ENCODE measurements at regions not wholly inside any gene's neighbourhood (a gene's known extent, or its start where the extent isn't known, plus 50 kb on each side); places are given as distances from the start of the nearest gene placed in this dataset.
"Not testable (repeated sequence)": the region's sequence is repeated elsewhere in the genome, so short reads cannot be mapped to it uniquely, and the experiment has no call there.

GRCh38 chr3:139108253-139108969, 63.7 kb upstream of the PRR23C start:
- intact Hi-C loops (cut with DNase I): loop anchor here in 1 of 2 donors (10.0 kb wide), 1 partner anchor 216 kb away; no protein-coding TSS in a partner anchor

GRCh38 chr3:139109271-139109670, 64.6 kb upstream of the PRR23C start:
- no peak for TF ChIP-seq POLR2A (IDR thresholded peaks at IDR 0.05)
- TF ChIP-seq CTCF (IDR thresholded peaks at IDR 0.05): no peak
- Histone ChIP-seq H3K27me3 (no peaks in the 10 kb centered on the region), H3K4me3 (no peak overlapping the region), H3K36me3 (no peaks in the 10 kb centered on the region), H3K27ac (no peak overlapping the region), H3K4me1 (peaks cover 0 to 29% (median 14%) of the 10 kb centered on the region in 4 donors), H3K9me3 (no peaks in the 10 kb centered on the region)
- intact Hi-C loops (cut with DNase I): loop anchor here in 1 of 2 donors (10.0 kb wide), 1 partner anchor 216 kb away; no protein-coding TSS in a partner anchor
- no peak for ATAC-seq
- WGBS (ENCODE audit: insufficient coverage, low coverage, low lambda C conversion rate, missing lambda C conversion rate): 60% methylated on average over 2 of the region's 5 CpGs
- no peak for DNase-seq

More at GRCh38 chr3:139108253-139108969, 63.7 kb upstream of the PRR23C start:
- no peak for ATAC-seq
- Histone ChIP-seq H3K9me3 (no peaks in the 10 kb centered on the region), H3K4me1 (peaks cover 0 to 29% (median 14%) of the 10 kb centered on the region in 4 donors), H3K27ac (no peak overlapping the region), H3K36me3 (no peaks in the 10 kb centered on the region), H3K4me3 (no peak overlapping the region), H3K27me3 (no peaks in the 10 kb centered on the region)
- 76% methylated on average over 3 of the region's 4 CpGs for WGBS (ENCODE audit: insufficient coverage, low coverage, low lambda C conversion rate, missing lambda C conversion rate)
- no peak for DNase-seq
- TF ChIP-seq CTCF (IDR thresholded peaks at IDR 0.05): no peak
- TF ChIP-seq POLR2A (IDR thresholded peaks at IDR 0.05): no peak

- intact Hi-C loops (cut with DNase I): loop anchor here in 1 of 2 donors (5.0 kb wide), 1 partner anchor 217 kb away; no protein-coding TSS in a partner anchor
- 29% methylated on average over 10 of the region's 10 CpGs for WGBS (ENCODE audit: insufficient coverage, low coverage, low lambda C conversion rate, missing lambda C conversion rate)
- DNase-seq: peak; percentile 86 to 95 (median 88)
- Histone ChIP-seq H3K27me3 (no peaks in the 10 kb centered on the region), H3K36me3 (no peaks in the 10 kb centered on the region), H3K4me1 (peaks cover 0 to 26% (median 12%) of the 10 kb centered on the region in 4 donors), H3K27ac (no peak overlapping the region), H3K9me3 (no peaks in the 10 kb centered on the region), H3K4me3 (no peak overlapping the region)
- TF ChIP-seq POLR2A (IDR thresholded peaks at IDR 0.05) (no peak), CTCF (IDR thresholded peaks at IDR 0.05) (no peak)
- ATAC-seq: peak; percentile 75 to 88 (median 88)
These were observed 65.6 kb upstream of the PRR23C start for GRCh38 chr3:139110072-139110830.

GRCh38 chr3:139110929-139111328, 66.2 kb upstream of the PRR23C start:
- intact Hi-C loops (cut with DNase I): loop anchor here in 1 of 2 donors (5.0 kb wide), 1 partner anchor 216 kb away; no protein-coding TSS in a partner anchor
- not testable (repeated sequence) for H3K36me3 ChIP-seq, H3K27me3 ChIP-seq, ATAC-seq, H3K27ac ChIP-seq, H3K4me3 ChIP-seq, H3K9me3 ChIP-seq
- H3K4me1 ChIP-seq: peaks cover 0 to 20% (median 8%) of the 10 kb centered on the region in 4 donors
- DNase-seq: peak in 1 of 3 donors; percentile 6
- 64% methylated on average over 1 of the region's 2 CpGs for WGBS (ENCODE audit: insufficient coverage, low coverage, low lambda C conversion rate, missing lambda C conversion rate)
